Liver (tissue), 3 donors: ENCODE measurements at regions not wholly inside any gene's neighbourhood (a gene's known extent, or its start where the extent isn't known, plus 50 kb on each side); places are given as distances from the start of the nearest gene placed in this dataset.

Experiments used
- ATF3 ChIP-seq: IDR thresholded peaks from 2 replicates; pipeline ENCODE4 v1.6.1; 2016; ENCODE audit warnings: antibody characterized with exemption
- CTCF ChIP-seq: fragments of 150-350 bp; IDR thresholded peaks from 2 replicates; pipeline ENCODE4 v1.5.1; 2017; ENCODE audit warnings: improper control_type of control experiment, low read depth, low read length; ENCODE audit not compliant: missing input control
- FOXA1 ChIP-seq: IDR thresholded peaks from 2 replicates; pipeline ENCODE4 v1.6.1; 2016; ENCODE audit warnings: antibody characterized with exemption
- HNF4G ChIP-seq: IDR thresholded peaks from 2 replicates; pipeline ENCODE4 v1.6.1; 2016; ENCODE audit warnings: antibody characterized with exemption
- MAX ChIP-seq: IDR thresholded peaks from 2 replicates; pipeline ENCODE4 v1.6.1; 2016; ENCODE audit warnings: antibody characterized with exemption
- RAD21 ChIP-seq, 2 donors: IDR thresholded peaks; 2 replicates each; pipeline ENCODE4 v1.6.1; 2016; ENCODE audit warnings: antibody characterized with exemption in 2 of 2, mild to moderate bottlenecking in 2 of 2
- SP1 ChIP-seq: IDR thresholded peaks from 2 replicates; pipeline ENCODE4 v1.6.1; 2018; ENCODE audit warnings: antibody characterized with exemption, mild to moderate bottlenecking
- TAF1 ChIP-seq: conservative IDR thresholded peaks from 2 replicates; pipeline ENCODE4 v1.6.1; 2016; ENCODE audit warnings: antibody characterized with exemption, mild to moderate bottlenecking
- YY1 ChIP-seq: IDR thresholded peaks from 2 replicates; pipeline ENCODE4 v1.6.1; 2016; ENCODE audit warnings: antibody characterized with exemption, mild to moderate bottlenecking
- ZBTB33 ChIP-seq: IDR thresholded peaks from 2 replicates; pipeline ENCODE4 v1.6.1; 2016; ENCODE audit warnings: antibody characterized with exemption
- donor health status: healthy.
- donor health status: healthy.

- TF ChIP-seq CTCF = no peak
- no peak for TF ChIP-seq RAD21 (IDR thresholded peaks at IDR 0.05)
- no peak for TF ChIP-seq ATF3
- TF ChIP-seq YY1 = no peak
- no peak for TF ChIP-seq MAX
- no peak for TF ChIP-seq HNF4G
- TF ChIP-seq SP1 = no peak
- TF ChIP-seq ZBTB33 = no peak
- no peak for TF ChIP-seq FOXA1
- TF ChIP-seq TAF1 = no peak
Measured at GRCh38 chr2:56834686-56835085, 650.9 kb downstream of the CCDC85A start.
